PC-3 (cell line): ENCODE measurements at regions not wholly inside any gene's neighbourhood (a gene's known extent, or its start where the extent isn't known, plus 50 kb on each side); places are given as distances from the start of the nearest gene placed in this dataset.

Experiments
- ATAC-seq: fragments of 200-7000 bp; cut with Tn5 transposase; 2 replicates; pipeline ENCODE4 v1.9.1; 2020; ENCODE audit warnings: mild to moderate bottlenecking, moderate library complexity
- BruUV-seq: library from RNA; stranded (reverse); fragments of 400-500 nt; replicated peaks from 2 replicates; lab custom pipeline; 2021; lab: Mats Ljungman, UMichigan
- CTCF ChIA-PET: fragments of 300-600 bp; sonication (Branson Sonifier 250); formaldehyde crosslinking; loops from one replicate; lab custom pipeline; 2022; ENCODE audit warnings: antibody characterized with exemption; lab: Charles Lee
- POLR2A ChIA-PET: fragments of 300-600 bp; sonication (Branson Sonifier 250); formaldehyde crosslinking; loops from one replicate; lab custom pipeline; 2022; ENCODE audit warnings: antibody characterized with exemption; ENCODE audit not compliant: unreplicated experiment; lab: Charles Lee
- DNase-seq: peaks from one replicate; pipeline ENCODE4 v3.0.0-alpha.2; 2015
- H2AFZ ChIP-seq: fragments of 300-600 bp; sonication (generic); 2 replicates; pipeline ENCODE4 v1.6.0; 2016; ENCODE audit warnings: antibody characterized with exemption, low read length
- H3F3A ChIP-seq: fragments of 300-600 bp; sonication (generic); one replicate; pipeline ENCODE4 v1.6.0; 2017; ENCODE audit warnings: antibody characterized with exemption, low read length, control low read depth, mild to moderate bottlenecking; ENCODE audit not compliant: unreplicated experiment
- H3K27ac ChIP-seq: fragments of 300-600 bp; sonication (generic); 2 replicates; pipeline ENCODE4 v1.5.1; 2016; ENCODE audit warnings: mild to moderate bottlenecking, low read length
- H3K27me3 ChIP-seq: fragments of 300-600 bp; sonication (generic); 2 replicates; pipeline ENCODE4 v1.6.1; 2016; ENCODE audit warnings: low read length, mixed read lengths
- H3K36me3 ChIP-seq: fragments of 300-600 bp; sonication (generic); 2 replicates; pipeline ENCODE4 v1.6.1; 2016; ENCODE audit warnings: low read depth, mixed run types, low read length, mixed read lengths
- H3K4me1 ChIP-seq: fragments of 300-600 bp; sonication (generic); 2 replicates; pipeline ENCODE4 v1.5.1; 2016; ENCODE audit warnings: low read length; ENCODE audit not compliant: insufficient read depth
- H3K4me2 ChIP-seq: fragments of 300-600 bp; sonication (generic); 2 replicates; pipeline ENCODE4 v1.6.0; 2016; ENCODE audit warnings: low read length
- H3K4me3 ChIP-seq: fragments of 300-600 bp; sonication (generic); 2 replicates; pipeline ENCODE4 v1.5.1; 2016; ENCODE audit warnings: mild to moderate bottlenecking, low read length, mixed read lengths
- H3K79me2 ChIP-seq: fragments of 300-600 bp; sonication (generic); 2 replicates; pipeline ENCODE4 v1.6.1; 2017; ENCODE audit warnings: low read length, mixed read lengths
- H3K9ac ChIP-seq: fragments of 300-600 bp; sonication (generic); 2 replicates; pipeline ENCODE4 v1.6.0; 2016; ENCODE audit warnings: mild to moderate bottlenecking, low read length
- H3K9me2 ChIP-seq: fragments of 300-600 bp; sonication (generic); replicated peaks from 2 replicates; pipeline ENCODE4 v1.6.1; 2016; ENCODE audit warnings: mixed run types, low read length, mixed read lengths
- H3K9me3 ChIP-seq: fragments of 300-600 bp; sonication (generic); 2 replicates; pipeline ENCODE4 v1.6.1; 2016; ENCODE audit warnings: low read length, mixed read lengths
- H4K20me1 ChIP-seq: fragments of 300-600 bp; sonication (generic); 2 replicates; pipeline ENCODE4 v1.6.1; 2016; ENCODE audit warnings: low read length, mixed read lengths
- CTCF ChIP-seq: fragments of 300-600 bp; sonication (generic); conservative IDR thresholded peaks from 2 replicates; pipeline ENCODE4 v1.5.1; 2017; ENCODE audit warnings: antibody characterized with exemption, low read depth, mild to moderate bottlenecking, low read length
- EZH2 ChIP-seq: fragments of 300-600 bp; sonication (generic); IDR thresholded peaks from one replicate; pipeline ENCODE4 v1.6.1; 2017; ENCODE audit warnings: antibody characterized with exemption, mild to moderate bottlenecking, low read length; ENCODE audit not compliant: unreplicated experiment
- EZH2phosphoT487 ChIP-seq: fragments of 300-600 bp; sonication (generic); IDR thresholded peaks from 2 replicates; pipeline ENCODE4 v1.6.1; 2018; ENCODE audit warnings: mild to moderate bottlenecking, antibody characterized with exemption, low read length, borderline replicate concordance
- intact Hi-C: fragments of 100-400 bp; cut with micrococcal nuclease; formaldehyde crosslinking; loops from 2 replicates; pipeline ENCODE4 v1.9.0; 2023

GRCh38 chr13:74479124-74479523 is 344.9 kb upstream of the KLF12 start:
- H3K4me2 ChIP-seq: no peak overlapping the region
- POLR2A ChIA-PET: no interaction called here
- H4K20me1 ChIP-seq: no peaks in the 10 kb centered on the region
- no peak for DNase-seq
- H2AFZ ChIP-seq: no peak overlapping the region
- H3K9ac ChIP-seq: no peak overlapping the region
- H3K9me3 ChIP-seq: no peaks in the 10 kb centered on the region
- intact Hi-C loops: no loop called here
- no peaks in the 10 kb centered on the region for H3K9me2 ChIP-seq
- no peak for TF ChIP-seq EZH2phosphoT487
- no peak overlapping the region for H3K27ac ChIP-seq
- no peaks in the 10 kb centered on the region for H3K79me2 ChIP-seq
- H3K4me1 ChIP-seq: no peaks in the 10 kb centered on the region
- no peak overlapping the region for H3K4me3 ChIP-seq
- no peaks in the 10 kb centered on the region for H3K27me3 ChIP-seq
- no peaks in the 10 kb centered on the region for H3K36me3 ChIP-seq
- H3F3A ChIP-seq: no peaks in the 10 kb centered on the region
- ATAC-seq: no peak
- BruUV-seq: no TSS peak
- CTCF ChIA-PET: no interaction called here

- Histone ChIP-seq H3K4me2 (no peak overlapping the region), H2AFZ (no peak overlapping the region), H4K20me1 (no peaks in the 10 kb centered on the region), H3K27me3 (no peaks in the 10 kb centered on the region), H3K9me3 (no peaks in the 10 kb centered on the region), H3K9ac (no peak overlapping the region), H3F3A (no peaks in the 10 kb centered on the region), H3K4me1 (no peaks in the 10 kb centered on the region), H3K27ac (no peak overlapping the region), H3K79me2 (no peaks in the 10 kb centered on the region), H3K36me3 (no peaks in the 10 kb centered on the region), H3K9me2 (no peaks in the 10 kb centered on the region), H3K4me3 (no peak overlapping the region)
- intact Hi-C loops: no loop called here
- ATAC-seq: no peak
- POLR2A ChIA-PET: no interaction called here
- no TSS peak for BruUV-seq
- CTCF ChIA-PET: no interaction called here
- no peak for DNase-seq
- TF ChIP-seq EZH2 (no peak), EZH2phosphoT487 (no peak), CTCF (no peak)
Measured at GRCh38 chr13:74476788-74477187, 342.6 kb upstream of the KLF12 start.

GRCh38 chr13:74476365-74476764 is 342.2 kb upstream of the KLF12 start:
- intact Hi-C loops: no loop called here
- no TSS peak for BruUV-seq
- CTCF ChIA-PET: no interaction called here

More at GRCh38 chr13:74476365-74476764, 342.2 kb upstream of the KLF12 start:
- H4K20me1 ChIP-seq: no peaks in the 10 kb centered on the region
- no peak overlapping the region for H3K27ac ChIP-seq
- no peaks in the 10 kb centered on the region for H3K9me3 ChIP-seq
- H3K79me2 ChIP-seq: no peaks in the 10 kb centered on the region
- no peak overlapping the region for H3K4me2 ChIP-seq
- no peak for DNase-seq
- no peaks in the 10 kb centered on the region for H3K27me3 ChIP-seq
- ATAC-seq: no peak
- no peaks in the 10 kb centered on the region for H3K4me1 ChIP-seq
- H3F3A ChIP-seq: no peaks in the 10 kb centered on the region
- no peak for TF ChIP-seq EZH2phosphoT487
- no peak for TF ChIP-seq EZH2
- TF ChIP-seq CTCF: no peak
- H2AFZ ChIP-seq: no peak overlapping the region
- no peaks in the 10 kb centered on the region for H3K36me3 ChIP-seq
- H3K9ac ChIP-seq: no peak overlapping the region
- H3K9me2 ChIP-seq: no peaks in the 10 kb centered on the region
- H3K4me3 ChIP-seq: no peak overlapping the region
- POLR2A ChIA-PET: no interaction called here
